H1 (cell line): ENCODE measurements at regions not wholly inside any gene's neighbourhood (a gene's known extent, or its start where the extent isn't known, plus 50 kb on each side); places are given as distances from the start of the nearest gene placed in this dataset.

Experiments
- CTCF ChIA-PET: fragments of 300-600 bp; sonication (Branson Sonifier 250); formaldehyde crosslinking; loops from one replicate; lab custom pipeline; 2021; ENCODE audit not compliant: partially characterized antibody; lab: Charles Lee
- POLR2A ChIA-PET: fragments of 300-600 bp; sonication (Branson Sonifier 250); formaldehyde crosslinking; loops from one replicate; lab custom pipeline; 2021; ENCODE audit warnings: inconsistent platforms; ENCODE audit not compliant: partially characterized antibody; lab: Charles Lee
- DNase-seq, 2 experiments: peaks; one replicate each; pipeline versions ENCODE4 v3.0.0 to v3.0.0-alpha.2; 2010 to 2022; ENCODE audit warnings: low spot score in 2 of 2, low read depth in 1 of 2, mixed read lengths in 1 of 2
- FAIRE-seq: peaks from 2 replicates; lab custom pipeline; 2011; peaks lifted over from hg19 to GRCh38; lab: Jason Lieb, UNC
- H2AFZ ChIP-seq: 2 replicates; pipeline ENCODE4 v1.8.1; 2012; ENCODE audit warnings: low read length, inconsistent platforms
- H2AK5ac ChIP-seq: 2 replicates; pipeline ENCODE4 v1.6.1; 2013; ENCODE audit warnings: low read depth, low read length
- H2BK120ac ChIP-seq: replicated peaks from 2 replicates; pipeline ENCODE3; 2013; ENCODE audit warnings: low read depth, low read length, inconsistent platforms
- H2BK12ac ChIP-seq: 2 replicates; pipeline ENCODE4 v1.6.1; 2013; ENCODE audit warnings: low read depth, low read length
- H2BK15ac ChIP-seq: 2 replicates; pipeline ENCODE4 v1.6.1; 2013; ENCODE audit warnings: low read length
- H2BK20ac ChIP-seq: 2 replicates; pipeline ENCODE4 v1.6.1; 2013; ENCODE audit warnings: low read length
- H2BK5ac ChIP-seq: 2 replicates; pipeline ENCODE4 v1.6.1; 2013; ENCODE audit warnings: low read depth, low read length
- H3K14ac ChIP-seq: 2 replicates; pipeline ENCODE4 v1.6.1; 2013; ENCODE audit warnings: inconsistent platforms; ENCODE audit not compliant: insufficient read length
- H3K18ac ChIP-seq: 2 replicates; pipeline ENCODE4 v1.6.1; 2013; ENCODE audit warnings: low read length; ENCODE audit errors: extremely low read depth
- H3K23ac ChIP-seq: 2 replicates; pipeline ENCODE4 v1.6.1; 2013; ENCODE audit warnings: inconsistent platforms; ENCODE audit not compliant: insufficient read length
- H3K23me2 ChIP-seq: 2 replicates; pipeline ENCODE4 v1.6.1; 2013; ENCODE audit warnings: low read depth, low read length
- H3K27ac ChIP-seq: 2 replicates; pipeline ENCODE4 v1.6.1; 2011; ENCODE audit warnings: low read depth, low read length, inconsistent platforms
- H3K27me3 ChIP-seq, 4 experiments: replicated peaks in 1 of 4; 1 replicate in 1 of 4; 2 replicates in 3 of 4; pipeline versions ENCODE4 v1.6.1 to v1.8.1; 2011 to 2013; ENCODE audit warnings: low read length in 3 of 4, mild to moderate bottlenecking in 3 of 4, inconsistent platforms in 2 of 4, mixed read lengths in 2 of 4, moderate library complexity in 1 of 4; ENCODE audit not compliant: control insufficient read depth in 3 of 4, insufficient read depth in 3 of 4; ENCODE audit errors: extremely low read depth in 1 of 4
- H3K36me3 ChIP-seq, 4 experiments: 2 replicates each; pipeline versions ENCODE4 v1.6.1 to v1.8.1; 2011 to 2013; ENCODE audit warnings: mild to moderate bottlenecking in 4 of 4, low read length in 3 of 4, moderate library complexity in 2 of 4, control low read depth in 1 of 4, inconsistent platforms in 1 of 4; ENCODE audit not compliant: insufficient read depth in 4 of 4, control insufficient read depth in 2 of 4
- H3K4ac ChIP-seq: replicated peaks from 2 replicates; pipeline ENCODE3; 2013; ENCODE audit warnings: low read length, low read depth, mixed read lengths, inconsistent platforms; ENCODE audit not compliant: insufficient read length
- H3K4me1 ChIP-seq, 4 experiments: replicated peaks in 1 of 4; 1 replicate in 1 of 4; 2 replicates in 3 of 4; pipeline versions ENCODE4 v1.6.1 to v1.8.1; 2011 to 2013; ENCODE audit warnings: low read length in 3 of 4, inconsistent platforms in 2 of 4, mixed read lengths in 1 of 4; ENCODE audit not compliant: insufficient read depth in 4 of 4, control insufficient read depth in 3 of 4
- H3K4me2 ChIP-seq, 2 experiments: 2 replicates each; pipeline versions ENCODE4 v1.6.1 to v1.8.1; 2011 to 2013; ENCODE audit warnings: low read depth in 2 of 2, low read length in 2 of 2, control low read depth in 1 of 2, inconsistent platforms in 1 of 2, mild to moderate bottlenecking in 1 of 2; ENCODE audit not compliant: insufficient read depth in 1 of 2
- H3K4me3 ChIP-seq, 4 experiments: fragments of 200-600, 300-600 bp in 1 of 4; sonication (generic), shearing (Covaris generic), sonication (Bioruptor Twin) in 1 of 4; 2 replicates each; pipeline versions ENCODE4 v1.5.1 to v1.8.1; 2011 to 2016; ENCODE audit warnings: low read length in 4 of 4, low read depth in 3 of 4, control low read depth in 2 of 4, inconsistent platforms in 2 of 4, mild to moderate bottlenecking in 2 of 4, mixed read lengths in 1 of 4, moderate library complexity in 1 of 4; ENCODE audit not compliant: insufficient read depth in 2 of 4; ENCODE audit errors: extremely low read depth in 1 of 4
- H3K56ac ChIP-seq: replicated peaks from 2 replicates; pipeline ENCODE3; 2013; ENCODE audit warnings: low read depth, mild to moderate bottlenecking, mixed read lengths, low read length, inconsistent platforms; ENCODE audit not compliant: insufficient read length
- H3K79me1 ChIP-seq: 2 replicates; pipeline ENCODE4 v1.6.1; 2013; ENCODE audit warnings: low read depth, low read length, control low read depth
- H3K79me2 ChIP-seq, 2 experiments: 2 replicates each; pipeline versions ENCODE4 v1.6.1 to v1.8.1; 2012 to 2013; ENCODE audit warnings: low read length in 2 of 2, mild to moderate bottlenecking in 2 of 2, inconsistent platforms in 1 of 2; ENCODE audit not compliant: insufficient read depth in 2 of 2, control insufficient read depth in 1 of 2
- H3K9ac ChIP-seq, 4 experiments: replicated peaks in 1 of 4; 1 replicate in 1 of 4; 2 replicates in 3 of 4; pipeline versions ENCODE4 v1.6.1 to v1.8.1; 2011 to 2013; ENCODE audit warnings: low read depth in 3 of 4, low read length in 3 of 4, control low read depth in 2 of 4, mild to moderate bottlenecking in 2 of 4, moderate library complexity in 2 of 4, inconsistent platforms in 1 of 4; ENCODE audit errors: extremely low read depth in 1 of 4
- H3K9me3 ChIP-seq, 2 experiments: 2 replicates each; pipeline versions ENCODE4 v1.6.1 to v1.8.1; 2012 to 2013; ENCODE audit warnings: mild to moderate bottlenecking in 2 of 2, moderate library complexity in 2 of 2, control low read depth in 1 of 2, inconsistent platforms in 1 of 2, low read depth in 1 of 2, low read length in 1 of 2, mixed read lengths in 1 of 2; ENCODE audit not compliant: insufficient read depth in 2 of 2
- H4K20me1 ChIP-seq, 2 experiments: replicated peaks in 1 of 2; 2 replicates each; pipeline versions ENCODE3 to v1.8.1; 2011 to 2013; ENCODE audit warnings: inconsistent platforms in 2 of 2, low read length in 2 of 2, mild to moderate bottlenecking in 1 of 2; ENCODE audit not compliant: insufficient read depth in 2 of 2, control insufficient read depth in 1 of 2
- H4K5ac ChIP-seq: 2 replicates; pipeline ENCODE4 v1.6.1; 2013; ENCODE audit warnings: low read length, low read depth, mixed read lengths, inconsistent platforms; ENCODE audit not compliant: insufficient read length
- H4K8ac ChIP-seq: 2 replicates; pipeline ENCODE4 v1.8.0; 2013; ENCODE audit warnings: mild to moderate bottlenecking, moderate library complexity, low read length, inconsistent platforms; ENCODE audit not compliant: insufficient read depth; ENCODE audit errors: extremely low read depth
- H4K91ac ChIP-seq: replicated peaks from 2 replicates; pipeline ENCODE3; 2013; ENCODE audit warnings: low read length, mixed read lengths, inconsistent platforms; ENCODE audit not compliant: insufficient read length
- HDAC6 ChIP-seq: IDR thresholded peaks from one replicate; pipeline ENCODE4 v1.7.1; 2012; ENCODE audit warnings: low read depth, mild to moderate bottlenecking, inconsistent platforms, low read length, moderate library complexity
- JUND ChIP-seq: IDR thresholded peaks from 2 replicates; pipeline ENCODE4 v1.6.1; 2011; ENCODE audit warnings: mild to moderate bottlenecking, improper control_type of control experiment, low read length
- KDM1A ChIP-seq: fragments of 200-600, 300-600 bp; sonication (generic); IDR thresholded peaks from 2 replicates; pipeline ENCODE4 v1.7.1; 2016; ENCODE audit warnings: mild to moderate bottlenecking, low read length, borderline replicate concordance
- RAD21 ChIP-seq, 2 experiments: IDR thresholded peaks in 1 of 2; conservative IDR thresholded peaks in 1 of 2; 2 replicates each; pipeline ENCODE4 v1.6.1; 2011; ENCODE audit warnings: low read depth in 2 of 2, low read length in 2 of 2, improper control_type of control experiment in 1 of 2, inconsistent platforms in 1 of 2, mild to moderate bottlenecking in 1 of 2, moderate library complexity in 1 of 2
- RFX5 ChIP-seq: IDR thresholded peaks from 2 replicates; pipeline ENCODE4 v1.6.1; 2011; ENCODE audit warnings: low read depth, low read length, improper control_type of control experiment, borderline replicate concordance
- RNF2 ChIP-seq: fragments of 200-900, 300-1000 bp; sonication (generic); IDR thresholded peaks from 2 replicates; pipeline ENCODE4 v1.7.1; 2016; ENCODE audit warnings: borderline replicate concordance, low read depth, mild to moderate bottlenecking, antibody characterized with exemption, low read length; ENCODE audit not compliant: poor library complexity, severe bottlenecking; ENCODE audit errors: missing control alignments
- RXRA ChIP-seq: IDR thresholded peaks from 2 replicates; pipeline ENCODE4 v1.6.1; 2011; ENCODE audit warnings: low read depth, mild to moderate bottlenecking, low read length, moderate library complexity; ENCODE audit not compliant: insufficient read depth
- SAP30 ChIP-seq: fragments of 300-600 bp; sonication (generic); IDR thresholded peaks from 2 replicates; pipeline ENCODE4 v1.7.1; 2012; ENCODE audit warnings: low read length, moderate library complexity, mild to moderate bottlenecking, inconsistent platforms; ENCODE audit not compliant: insufficient read depth, insufficient replicate concordance
- SUZ12 ChIP-seq: fragments of 200-600 bp; sonication (generic); IDR thresholded peaks from 2 replicates; pipeline ENCODE4 v1.6.1; 2012; ENCODE audit warnings: mild to moderate bottlenecking, inconsistent platforms, low read length, moderate library complexity, mixed read lengths
- TAF1 ChIP-seq: IDR thresholded peaks from 2 replicates; pipeline ENCODE4 v1.6.1; 2011; ENCODE audit warnings: mild to moderate bottlenecking, low read depth, low read length
- TCF12 ChIP-seq: IDR thresholded peaks from 2 replicates; pipeline ENCODE4 v1.6.1; 2011; ENCODE audit warnings: low read depth, mild to moderate bottlenecking, low read length
- WGBS, 2 experiments: shearing (Covaris generic) in 1 of 2; methylation state at CpG; one replicate each; pipeline versions ENCODE4 v1.1.6 to v1.1.7; 2013 to 2015; ENCODE audit warnings: low lambda C conversion rate in 2 of 2, mixed read lengths in 2 of 2, inconsistent platforms in 1 of 2, low coverage in 1 of 2, missing lambda C conversion rate in 1 of 2; ENCODE audit not compliant: insufficient replicate concordance in 2 of 2, insufficient coverage in 1 of 2, insufficient read length in 1 of 2; ENCODE audit errors: extremely low coverage in 1 of 2, missing lambda C conversion rate in 1 of 2; 5-methylcytosine and 5-hydroxymethylcytosine counted together
- TF ChIP-seq, protein P1 (sequence below): IDR thresholded peaks from 2 replicates; pipeline ENCODE4 v1.6.1; 2012; ENCODE audit warnings: low read length, inconsistent platforms

DNA sequence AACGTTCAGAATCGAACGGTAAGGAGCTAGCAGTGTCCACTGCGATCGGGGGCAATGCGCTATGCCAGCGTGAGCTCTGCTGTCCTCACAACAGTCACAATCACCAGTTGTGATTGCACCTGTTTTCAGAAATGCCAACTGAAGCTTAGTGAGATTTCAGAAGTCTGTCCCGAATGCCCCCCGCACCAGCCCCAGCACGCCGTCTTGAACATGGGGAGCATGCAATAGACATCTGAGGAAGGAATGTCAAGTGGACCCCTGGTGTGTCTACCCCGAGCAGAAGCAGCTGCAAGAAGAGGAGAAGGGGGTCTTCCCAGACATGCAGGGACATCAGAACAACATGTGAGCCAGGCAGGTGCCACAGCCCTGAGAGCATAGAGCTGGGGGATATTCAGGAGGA lies 125.7 kb upstream of the CHST15 start:
- Histone ChIP-seq H4K5ac (no peak overlapping the region), H3K79me2 (no peaks in the 10 kb centered on the region), H3K23me2 (no peaks in the 10 kb centered on the region), H2AK5ac (no peak overlapping the region), H3K36me3 (no peaks in the 10 kb centered on the region), H2BK15ac (no peak overlapping the region), H3K4me2 (no peak overlapping the region), H2BK20ac (no peak overlapping the region), H3K4ac (no peak overlapping the region), H3K4me1 (peaks cover 0 to 8% (median 6%) of the 10 kb centered on the region in 4 experiments; a peak in 3 of 7 replicates), H3K9ac (no peak overlapping the region), H3K9me3 (no peaks in the 10 kb centered on the region), H4K20me1 (no peaks in the 10 kb centered on the region), H3K27ac (no peak overlapping the region), H3K14ac (no peak overlapping the region), H3K23ac (no peak overlapping the region), H3K56ac (no peak overlapping the region), H2BK5ac (no peak overlapping the region), H4K8ac (no peak overlapping the region), H4K91ac (no peak overlapping the region), H3K27me3 (no peaks in the 10 kb centered on the region; a peak in 2 of 7 replicates), H3K4me3 (no peak overlapping the region), H3K18ac (no peak overlapping the region), H2BK120ac (no peak overlapping the region), H2BK12ac (0 out of 2 replicates have a peak overlapping the region, but pooled peaks have one; percentile 4), H2AFZ (no peak overlapping the region), H3K79me1 (no peaks in the 10 kb centered on the region)
- CTCF ChIA-PET: interaction anchor here (0.6 to 3.9 kb wide), 17 partner anchors 12 to 224 kb away, joined by 3 to 46 read pairs (median 4); no protein-coding TSS in a partner anchor
- FAIRE-seq (no peak), DNase-seq (no peak)
- 86% methylated on average over 12 of the region's 12 CpGs; no CpG with 5 or more reads in 1 of the 2 experiments for WGBS, 2 experiments
- POLR2A ChIA-PET: no interaction called here
- TF ChIP-seq, protein P1, sequence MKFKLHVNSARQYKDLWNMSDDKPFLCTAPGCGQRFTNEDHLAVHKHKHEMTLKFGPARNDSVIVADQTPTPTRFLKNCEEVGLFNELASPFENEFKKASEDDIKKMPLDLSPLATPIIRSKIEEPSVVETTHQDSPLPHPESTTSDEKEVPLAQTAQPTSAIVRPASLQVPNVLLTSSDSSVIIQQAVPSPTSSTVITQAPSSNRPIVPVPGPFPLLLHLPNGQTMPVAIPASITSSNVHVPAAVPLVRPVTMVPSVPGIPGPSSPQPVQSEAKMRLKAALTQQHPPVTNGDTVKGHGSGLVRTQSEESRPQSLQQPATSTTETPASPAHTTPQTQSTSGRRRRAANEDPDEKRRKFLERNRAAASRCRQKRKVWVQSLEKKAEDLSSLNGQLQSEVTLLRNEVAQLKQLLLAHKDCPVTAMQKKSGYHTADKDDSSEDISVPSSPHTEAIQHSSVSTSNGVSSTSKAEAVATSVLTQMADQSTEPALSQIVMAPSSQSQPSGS: no peak
- TF ChIP-seq SAP30 (no peak), RXRA (no peak), TCF12 (no peak), JUND (no peak), RAD21 (IDR thresholded peaks at IDR 0.05 in 1 of 2, conservative IDR thresholded peaks at IDR 0.05 in 1 of 2; ENCODE audit: low read depth in 2 of 2, low read length in 2 of 2) (no peak), KDM1A (no peak), TAF1 (no peak), SUZ12 (no peak), HDAC6 (no peak), RNF2 (no peak), RFX5 (no peak)
